ENCODE measurements at regions not wholly inside any gene's neighbourhood (a gene's known extent, or its start where the extent isn't known, plus 50 kb on each side); places are given as distances from the start of the nearest gene placed in this dataset.

DNA sequence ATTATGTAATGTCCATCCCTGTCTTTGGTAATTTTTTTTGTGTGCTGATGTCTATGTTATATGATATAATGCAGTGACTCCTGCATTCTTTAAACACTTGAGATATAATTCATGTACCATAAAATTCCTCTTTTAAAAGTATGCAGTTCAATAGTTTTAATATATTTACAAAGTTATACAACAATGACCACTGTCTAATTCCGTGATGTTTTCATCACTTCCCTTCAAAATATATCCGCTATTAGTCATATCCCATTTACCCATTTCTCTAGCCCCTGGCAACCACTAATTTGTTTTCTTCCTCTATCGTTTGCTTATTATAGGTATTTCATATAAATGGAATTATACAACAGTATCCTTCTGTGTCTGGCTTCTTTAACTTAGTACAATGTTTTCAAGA is 64.9 kb upstream of the SUCLG2 start:
- Histone ChIP-seq H3K27ac (ENCODE audit: low read depth, low read length) (no peak overlapping the region), H3K27me3 (ENCODE audit: control insufficient read depth, low read length) (no peaks in the 10 kb centered on the region), H3K4me2 (ENCODE audit: low read length) (no peak overlapping the region), H4K20me1 (ENCODE audit: control insufficient read depth, insufficient read depth, low read depth, low read length) (no peaks in the 10 kb centered on the region), H3K36me3 (ENCODE audit: control insufficient read depth, low read length) (no peaks in the 10 kb centered on the region), H3K4me1 (ENCODE audit: control insufficient read depth, low read length) (no peaks in the 10 kb centered on the region), H3F3A (ENCODE audit: control insufficient read depth, insufficient read depth) (no peaks in the 10 kb centered on the region), H3K79me2 (ENCODE audit: control insufficient read depth, low read length) (no peaks in the 10 kb centered on the region), H3K9me3 (ENCODE audit: control insufficient read depth, insufficient read depth, low read length) (peaks cover 6% of the 10 kb centered on the region; the same call in 1 of the 2 replicates), H3K9me2 (replicated peaks; ENCODE audit: control insufficient read depth, low read length) (no peaks in the 10 kb centered on the region), H3K4me3 (ENCODE audit: low read length) (no peak overlapping the region)
- no peak for TF ChIP-seq EZH2phosphoT487 (IDR thresholded peaks at IDR 0.05; ENCODE audit: borderline replicate concordance, low read length)
- TF ChIP-seq, protein P1, sequence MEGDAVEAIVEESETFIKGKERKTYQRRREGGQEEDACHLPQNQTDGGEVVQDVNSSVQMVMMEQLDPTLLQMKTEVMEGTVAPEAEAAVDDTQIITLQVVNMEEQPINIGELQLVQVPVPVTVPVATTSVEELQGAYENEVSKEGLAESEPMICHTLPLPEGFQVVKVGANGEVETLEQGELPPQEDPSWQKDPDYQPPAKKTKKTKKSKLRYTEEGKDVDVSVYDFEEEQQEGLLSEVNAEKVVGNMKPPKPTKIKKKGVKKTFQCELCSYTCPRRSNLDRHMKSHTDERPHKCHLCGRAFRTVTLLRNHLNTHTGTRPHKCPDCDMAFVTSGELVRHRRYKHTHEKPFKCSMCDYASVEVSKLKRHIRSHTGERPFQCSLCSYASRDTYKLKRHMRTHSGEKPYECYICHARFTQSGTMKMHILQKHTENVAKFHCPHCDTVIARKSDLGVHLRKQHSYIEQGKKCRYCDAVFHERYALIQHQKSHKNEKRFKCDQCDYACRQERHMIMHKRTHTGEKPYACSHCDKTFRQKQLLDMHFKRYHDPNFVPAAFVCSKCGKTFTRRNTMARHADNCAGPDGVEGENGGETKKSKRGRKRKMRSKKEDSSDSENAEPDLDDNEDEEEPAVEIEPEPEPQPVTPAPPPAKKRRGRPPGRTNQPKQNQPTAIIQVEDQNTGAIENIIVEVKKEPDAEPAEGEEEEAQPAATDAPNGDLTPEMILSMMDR (IDR thresholded peaks at IDR 0.05; ENCODE audit: low read depth, low read length, poor library complexity, severe bottlenecking): no peak

DNA sequence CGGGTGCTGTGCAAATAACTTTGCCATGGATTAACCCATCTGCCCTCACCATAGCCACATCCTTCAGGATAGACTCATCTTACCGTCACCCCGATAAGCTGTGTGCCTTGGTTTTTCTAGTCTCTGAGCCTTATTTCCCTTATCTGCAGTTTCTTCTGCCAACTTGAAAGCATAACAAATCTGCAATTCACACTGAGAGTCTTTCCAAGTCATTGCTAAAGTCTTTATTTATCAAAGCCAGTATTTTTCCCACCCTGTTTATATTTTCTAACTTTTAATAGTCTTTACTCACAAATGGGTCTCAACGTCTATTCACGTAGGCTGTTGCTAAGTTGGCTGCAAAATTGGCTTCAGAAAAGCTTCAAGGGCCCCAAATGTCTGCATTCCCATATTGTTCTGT is 61.6 kb upstream of the SUCLG2 start:
- H3K27ac ChIP-seq (ENCODE audit: low read depth, low read length): no peak overlapping the region
- TF ChIP-seq, protein P1 (IDR thresholded peaks at IDR 0.05; ENCODE audit: low read depth, low read length, poor library complexity, severe bottlenecking): no peak
- no peak for TF ChIP-seq EZH2phosphoT487 (IDR thresholded peaks at IDR 0.05; ENCODE audit: borderline replicate concordance, low read length)

DNA sequence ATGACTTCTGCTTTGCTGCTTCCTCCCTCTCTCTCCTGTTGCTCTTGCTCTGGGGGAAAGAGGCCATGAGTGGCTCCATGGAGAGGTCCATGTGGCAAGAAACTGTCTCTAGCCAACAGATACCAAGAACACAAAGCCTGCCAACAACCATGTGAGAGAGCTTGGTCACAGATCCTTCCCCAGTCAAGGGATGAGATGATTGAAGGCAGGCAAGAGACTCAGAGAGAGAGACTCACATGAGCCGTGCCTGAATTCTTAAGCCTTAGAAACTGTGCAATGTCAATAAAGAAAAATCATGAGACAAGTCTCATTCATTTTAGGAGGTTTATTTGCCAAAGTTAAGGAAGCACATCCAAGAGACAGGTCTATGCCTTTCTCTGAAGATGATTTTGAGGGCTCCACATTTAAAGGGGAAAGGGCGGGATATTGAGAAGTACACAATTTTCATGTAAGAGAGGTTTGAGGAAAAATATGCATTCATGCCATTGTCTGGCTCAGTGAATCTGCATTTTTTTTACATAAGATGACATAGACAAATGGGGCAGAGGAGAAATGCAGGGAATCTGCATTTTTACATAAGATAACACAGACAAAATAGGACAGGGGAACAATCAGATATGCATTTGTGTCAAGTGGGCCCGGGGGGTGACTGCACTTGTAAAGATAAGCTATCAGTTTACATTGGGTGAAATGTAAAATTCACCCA is 59.5 kb upstream of the SUCLG2 start:
- no peak overlapping the region for H3K27ac ChIP-seq (ENCODE audit: low read depth, low read length)
- H3K9me2 ChIP-seq (replicated peaks; ENCODE audit: control insufficient read depth, low read length): no peaks in the 10 kb centered on the region
- no peaks in the 10 kb centered on the region for H3K79me2 ChIP-seq (ENCODE audit: control insufficient read depth, low read length)
- no peak for TF ChIP-seq EZH2phosphoT487 (IDR thresholded peaks at IDR 0.05; ENCODE audit: borderline replicate concordance, low read length)
- TF ChIP-seq, protein P1 (IDR thresholded peaks at IDR 0.05; ENCODE audit: low read depth, low read length, poor library complexity, severe bottlenecking): no peak
- H4K20me1 ChIP-seq (ENCODE audit: control insufficient read depth, insufficient read depth, low read depth, low read length): no peaks in the 10 kb centered on the region
- no peaks in the 10 kb centered on the region for H3K4me1 ChIP-seq (ENCODE audit: control insufficient read depth, low read length)
- H3K27me3 ChIP-seq (ENCODE audit: control insufficient read depth, low read length): no peaks in the 10 kb centered on the region
- H3F3A ChIP-seq (ENCODE audit: control insufficient read depth, insufficient read depth): no peaks in the 10 kb centered on the region
- H3K4me2 ChIP-seq (ENCODE audit: low read length): no peak overlapping the region
- no peak overlapping the region for H3K4me3 ChIP-seq (ENCODE audit: low read length)
- no peaks in the 10 kb centered on the region for H3K36me3 ChIP-seq (ENCODE audit: control insufficient read depth, low read length)
- H3K9me3 ChIP-seq (ENCODE audit: control insufficient read depth, insufficient read depth, low read length): no peaks in the 10 kb centered on the region

More for the DNA sequence above, 61.6 kb upstream of the SUCLG2 start:
- Histone ChIP-seq H3K4me2 (ENCODE audit: low read length) (no peak overlapping the region), H4K20me1 (ENCODE audit: control insufficient read depth, insufficient read depth, low read depth, low read length) (no peaks in the 10 kb centered on the region), H3K4me1 (ENCODE audit: control insufficient read depth, low read length) (no peaks in the 10 kb centered on the region), H3K4me3 (ENCODE audit: low read length) (no peak overlapping the region), H3F3A (ENCODE audit: control insufficient read depth, insufficient read depth) (no peaks in the 10 kb centered on the region), H3K9me2 (replicated peaks; ENCODE audit: control insufficient read depth, low read length) (no peaks in the 10 kb centered on the region), H3K36me3 (ENCODE audit: control insufficient read depth, low read length) (no peaks in the 10 kb centered on the region), H3K9me3 (ENCODE audit: control insufficient read depth, insufficient read depth, low read length) (no peaks in the 10 kb centered on the region), H3K27me3 (ENCODE audit: control insufficient read depth, low read length) (no peaks in the 10 kb centered on the region), H3K79me2 (ENCODE audit: control insufficient read depth, low read length) (no peaks in the 10 kb centered on the region)
